ENCODE measurements at regions not wholly inside any gene's neighbourhood (a gene's known extent, or its start where the extent isn't known, plus 50 kb on each side); places are given as distances from the start of the nearest gene placed in this dataset.

DNA sequence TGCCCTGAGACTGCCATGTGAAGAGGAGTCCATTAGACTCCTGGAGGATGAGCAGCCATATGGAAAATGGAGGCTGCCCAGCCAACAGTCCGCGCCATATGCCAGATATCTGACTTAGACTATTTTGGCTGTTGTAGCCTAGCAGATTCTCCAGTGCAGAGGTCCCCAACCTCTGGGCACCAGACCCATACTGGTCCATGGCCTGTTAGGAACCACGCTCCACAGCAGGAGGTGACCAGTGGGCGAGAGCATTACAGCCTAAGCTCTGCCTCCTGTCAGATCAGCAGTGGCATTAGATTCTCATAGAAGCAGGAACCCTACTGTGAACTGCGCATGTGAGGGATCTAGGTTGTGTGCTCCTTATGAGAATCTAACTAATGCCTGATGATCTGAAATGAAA lies 851.9 kb downstream of the NR2F1-AS1 start:
- Histone ChIP-seq H3K4me1 (no peaks in the 10 kb centered on the region), H3K4me3 (no peak overlapping the region), H3K36me3 (no peaks in the 10 kb centered on the region), H3K9me3 (no peaks in the 10 kb centered on the region), H3K27me3 (ENCODE audit: low read depth) (no peaks in the 10 kb centered on the region), H3K27ac (no peak overlapping the region)
- intact Hi-C loops (cut with DNase I): no loop called here
- ATAC-seq (no peak), DNase-seq (no peak)
- TF ChIP-seq, protein P1, sequence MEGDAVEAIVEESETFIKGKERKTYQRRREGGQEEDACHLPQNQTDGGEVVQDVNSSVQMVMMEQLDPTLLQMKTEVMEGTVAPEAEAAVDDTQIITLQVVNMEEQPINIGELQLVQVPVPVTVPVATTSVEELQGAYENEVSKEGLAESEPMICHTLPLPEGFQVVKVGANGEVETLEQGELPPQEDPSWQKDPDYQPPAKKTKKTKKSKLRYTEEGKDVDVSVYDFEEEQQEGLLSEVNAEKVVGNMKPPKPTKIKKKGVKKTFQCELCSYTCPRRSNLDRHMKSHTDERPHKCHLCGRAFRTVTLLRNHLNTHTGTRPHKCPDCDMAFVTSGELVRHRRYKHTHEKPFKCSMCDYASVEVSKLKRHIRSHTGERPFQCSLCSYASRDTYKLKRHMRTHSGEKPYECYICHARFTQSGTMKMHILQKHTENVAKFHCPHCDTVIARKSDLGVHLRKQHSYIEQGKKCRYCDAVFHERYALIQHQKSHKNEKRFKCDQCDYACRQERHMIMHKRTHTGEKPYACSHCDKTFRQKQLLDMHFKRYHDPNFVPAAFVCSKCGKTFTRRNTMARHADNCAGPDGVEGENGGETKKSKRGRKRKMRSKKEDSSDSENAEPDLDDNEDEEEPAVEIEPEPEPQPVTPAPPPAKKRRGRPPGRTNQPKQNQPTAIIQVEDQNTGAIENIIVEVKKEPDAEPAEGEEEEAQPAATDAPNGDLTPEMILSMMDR (IDR thresholded peaks at IDR 0.05): no peak

DNA sequence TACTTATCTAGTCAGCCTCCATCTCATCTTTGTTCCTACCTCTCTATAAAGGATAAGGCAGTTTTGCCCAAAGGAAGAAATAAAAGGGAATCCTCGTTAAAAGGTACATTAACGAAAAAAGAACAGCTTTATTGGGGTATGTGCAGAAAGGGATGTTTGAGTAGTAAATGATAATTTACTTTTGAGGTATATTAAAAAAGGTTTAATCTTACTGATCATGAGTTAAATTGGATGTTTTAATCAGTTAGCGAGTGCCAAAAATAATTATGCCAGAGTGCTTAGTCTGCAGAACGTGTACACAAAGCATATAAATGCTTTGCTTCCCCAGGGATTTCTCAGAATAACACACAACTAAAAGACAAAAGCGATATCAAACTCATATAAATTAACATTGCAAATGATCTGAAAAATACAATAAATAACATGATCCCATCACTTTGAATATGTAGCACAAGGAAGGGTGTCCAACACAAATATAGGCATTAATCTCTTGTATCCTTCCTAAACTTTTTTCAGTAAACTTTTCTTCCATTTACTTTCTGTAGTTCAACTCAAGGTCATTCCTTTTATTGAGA lies 865.0 kb downstream of the NR2F1-AS1 start:
- H3K27ac ChIP-seq: no peak overlapping the region
- TF ChIP-seq, protein P1 (IDR thresholded peaks at IDR 0.05): no peak
- ATAC-seq: no peak
- no peak for DNase-seq
- H3K27me3 ChIP-seq (ENCODE audit: low read depth): no peaks in the 10 kb centered on the region
- intact Hi-C loops (cut with DNase I): no loop called here
- H3K36me3 ChIP-seq: no peaks in the 10 kb centered on the region
- no peak overlapping the region for H3K4me3 ChIP-seq
- no peaks in the 10 kb centered on the region for H3K9me3 ChIP-seq
- no peaks in the 10 kb centered on the region for H3K4me1 ChIP-seq

DNA sequence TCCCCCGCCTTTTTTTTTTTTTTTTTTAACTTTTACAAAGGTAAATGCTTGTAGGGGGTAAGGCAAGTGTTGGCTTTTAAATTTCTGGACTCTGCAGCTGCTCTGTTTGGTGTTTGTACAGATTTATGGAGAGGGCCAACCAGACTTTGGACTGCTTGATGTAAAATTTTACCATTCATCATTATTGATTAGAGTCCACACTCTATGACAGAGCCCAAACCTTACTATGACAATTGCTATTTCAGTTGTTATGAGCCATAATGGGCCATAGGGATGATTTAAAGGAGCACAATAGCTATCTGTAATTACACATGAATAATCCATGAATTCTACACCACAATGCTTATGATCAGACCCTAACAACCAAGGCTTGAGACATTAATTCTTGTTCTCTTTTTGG lies 867.2 kb downstream of the NR2F1-AS1 start:
- H3K27me3 ChIP-seq (ENCODE audit: low read depth): no peaks in the 10 kb centered on the region
- H3K4me3 ChIP-seq: no peak overlapping the region
- H3K9me3 ChIP-seq: no peaks in the 10 kb centered on the region
- intact Hi-C loops (cut with DNase I): no loop called here
- ATAC-seq (no peak), DNase-seq (no peak)
- H3K4me1 ChIP-seq: no peaks in the 10 kb centered on the region
- TF ChIP-seq, protein P1 (IDR thresholded peaks at IDR 0.05): no peak
- H3K36me3 ChIP-seq: no peaks in the 10 kb centered on the region
- H3K27ac ChIP-seq: no peak overlapping the region

DNA sequence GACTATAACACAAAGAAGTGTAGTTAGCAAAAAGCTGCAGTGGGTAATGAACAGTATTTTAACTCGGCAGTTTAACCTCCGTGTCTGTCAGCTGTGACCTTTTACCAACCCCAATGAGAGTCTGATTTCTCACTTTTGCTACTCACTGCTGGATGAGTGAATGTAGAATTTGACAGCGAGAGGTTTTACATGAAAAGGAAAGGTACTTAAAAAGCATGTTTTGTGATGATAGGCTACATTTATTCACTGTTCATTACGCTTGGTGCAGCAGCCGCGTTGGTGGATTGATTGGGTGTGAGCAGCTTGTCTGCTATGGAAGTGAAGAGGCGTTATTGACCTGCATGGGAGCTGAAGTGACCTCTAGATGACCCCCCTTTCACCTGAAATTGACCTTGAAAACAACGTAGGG lies 867.7 kb downstream of the NR2F1-AS1 start:
- ATAC-seq: no peak
- DNase-seq: no peak
- H3K36me3 ChIP-seq: no peaks in the 10 kb centered on the region

DNA sequence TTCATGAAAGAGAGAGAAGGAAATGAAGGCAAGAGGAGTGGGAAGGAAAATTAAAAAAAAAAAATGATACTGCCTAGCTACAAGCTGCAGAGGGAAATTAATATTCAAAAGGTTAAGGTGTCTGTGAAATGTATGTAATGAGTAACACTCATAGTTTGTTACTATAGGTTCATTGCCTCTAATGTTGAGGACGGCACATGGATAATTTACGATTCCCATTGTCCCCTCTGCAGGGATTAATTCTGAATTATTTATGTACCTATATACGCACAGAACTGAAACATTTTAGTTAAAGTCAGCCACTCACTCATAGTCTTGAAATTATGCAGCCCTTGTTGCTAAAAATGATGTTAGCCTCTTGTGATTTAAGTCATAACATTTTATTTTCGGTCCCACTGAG lies 869.1 kb downstream of the NR2F1-AS1 start:
- no peak overlapping the region for H3K4me3 ChIP-seq
- H3K36me3 ChIP-seq: no peaks in the 10 kb centered on the region
- DNase-seq (no peak), ATAC-seq (no peak)
- H3K27me3 ChIP-seq (ENCODE audit: low read depth): no peaks in the 10 kb centered on the region
- intact Hi-C loops (cut with DNase I): no loop called here
- H3K9me3 ChIP-seq: no peaks in the 10 kb centered on the region
- H3K4me1 ChIP-seq: no peaks in the 10 kb centered on the region
- TF ChIP-seq, protein P1 (IDR thresholded peaks at IDR 0.05): no peak
- no peak overlapping the region for H3K27ac ChIP-seq

More for the DNA sequence above, 867.7 kb downstream of the NR2F1-AS1 start:
- H3K4me3 ChIP-seq: no peak overlapping the region
- no peaks in the 10 kb centered on the region for H3K27me3 ChIP-seq (ENCODE audit: low read depth)
- H3K9me3 ChIP-seq: no peaks in the 10 kb centered on the region
- TF ChIP-seq, protein P1 (IDR thresholded peaks at IDR 0.05): no peak
- no peak overlapping the region for H3K27ac ChIP-seq
- no peaks in the 10 kb centered on the region for H3K4me1 ChIP-seq
- intact Hi-C loops (cut with DNase I): no loop called here

DNA sequence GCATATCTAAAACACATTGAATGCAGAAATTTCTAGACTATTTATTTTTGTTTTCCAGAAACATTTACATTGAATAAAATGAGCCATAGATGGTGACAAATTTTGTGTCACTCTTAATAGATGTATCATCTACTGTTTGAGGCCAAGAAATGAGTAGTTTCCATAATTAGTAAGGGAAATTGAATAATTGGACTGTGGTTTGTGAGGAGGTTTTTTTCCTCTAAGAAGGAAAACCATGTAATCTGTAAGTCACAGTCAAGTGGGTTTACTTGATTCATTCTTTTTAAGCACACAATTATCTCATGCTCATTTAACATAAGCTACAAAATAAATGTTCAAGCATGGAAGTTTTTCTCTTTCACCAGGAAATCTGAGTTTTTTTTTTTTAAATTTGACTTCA lies 876.4 kb downstream of the NR2F1-AS1 start:
- TF ChIP-seq, protein P1 (IDR thresholded peaks at IDR 0.05): no peak
- intact Hi-C loops (cut with DNase I): no loop called here
- DNase-seq (no peak), ATAC-seq (no peak)
- no peaks in the 10 kb centered on the region for H3K9me3 ChIP-seq
- H3K27ac ChIP-seq: no peak overlapping the region
- H3K4me1 ChIP-seq: no peaks in the 10 kb centered on the region
- no peaks in the 10 kb centered on the region for H3K27me3 ChIP-seq (ENCODE audit: low read depth)
- H3K4me3 ChIP-seq: no peak overlapping the region
- no peaks in the 10 kb centered on the region for H3K36me3 ChIP-seq

All from lower lobe of right lung (tissue), 2 donors.